ENCODE measurements at regions not wholly inside any gene's neighbourhood (a gene's known extent, or its start where the extent isn't known, plus 50 kb on each side); places are given as distances from the start of the nearest gene placed in this dataset.

DNA sequence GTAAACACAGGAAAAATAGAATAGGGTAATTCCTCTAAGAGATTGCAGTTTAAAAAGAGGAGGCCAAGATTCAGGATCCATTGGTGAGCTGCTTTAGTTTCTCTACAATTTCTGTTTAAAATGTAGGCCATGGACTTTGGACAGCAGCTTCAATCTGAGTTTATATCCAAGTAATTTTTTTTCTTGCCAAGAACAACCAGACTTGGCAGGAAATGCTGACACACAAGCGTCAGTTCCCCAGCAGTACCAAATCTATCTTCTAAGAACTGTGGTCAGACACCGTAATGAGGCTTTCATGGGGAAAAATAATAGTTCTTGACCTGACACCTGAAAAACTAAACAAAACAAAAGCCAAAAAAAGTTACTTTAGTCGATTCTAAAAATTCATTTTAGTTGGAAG lies 528.8 kb downstream of the CSNK1G3 start:
- intact Hi-C loops (cut with DNase I): no loop called here
- Histone ChIP-seq H3K9me3 (no peaks in the 10 kb centered on the region), H3K36me3 (no peaks in the 10 kb centered on the region), H3K4me1 (peaks cover 0 to 9% of the 10 kb centered on the region in 2 donors), H3K27me3 (no peaks in the 10 kb centered on the region), H3K4me3 (replicated peaks in 1 of 3) (no peak overlapping the region), H3K27ac (no peak overlapping the region)
- 11 to 41% methylated on average over 3 of the region's 3 CpGs for WGBS, 2 donors
- DNase-seq: no peak
- no peak for TF ChIP-seq POLR2A (IDR thresholded peaks at IDR 0.05)
- TF ChIP-seq, protein P1, sequence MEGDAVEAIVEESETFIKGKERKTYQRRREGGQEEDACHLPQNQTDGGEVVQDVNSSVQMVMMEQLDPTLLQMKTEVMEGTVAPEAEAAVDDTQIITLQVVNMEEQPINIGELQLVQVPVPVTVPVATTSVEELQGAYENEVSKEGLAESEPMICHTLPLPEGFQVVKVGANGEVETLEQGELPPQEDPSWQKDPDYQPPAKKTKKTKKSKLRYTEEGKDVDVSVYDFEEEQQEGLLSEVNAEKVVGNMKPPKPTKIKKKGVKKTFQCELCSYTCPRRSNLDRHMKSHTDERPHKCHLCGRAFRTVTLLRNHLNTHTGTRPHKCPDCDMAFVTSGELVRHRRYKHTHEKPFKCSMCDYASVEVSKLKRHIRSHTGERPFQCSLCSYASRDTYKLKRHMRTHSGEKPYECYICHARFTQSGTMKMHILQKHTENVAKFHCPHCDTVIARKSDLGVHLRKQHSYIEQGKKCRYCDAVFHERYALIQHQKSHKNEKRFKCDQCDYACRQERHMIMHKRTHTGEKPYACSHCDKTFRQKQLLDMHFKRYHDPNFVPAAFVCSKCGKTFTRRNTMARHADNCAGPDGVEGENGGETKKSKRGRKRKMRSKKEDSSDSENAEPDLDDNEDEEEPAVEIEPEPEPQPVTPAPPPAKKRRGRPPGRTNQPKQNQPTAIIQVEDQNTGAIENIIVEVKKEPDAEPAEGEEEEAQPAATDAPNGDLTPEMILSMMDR (IDR thresholded peaks at IDR 0.05): no peak

DNA sequence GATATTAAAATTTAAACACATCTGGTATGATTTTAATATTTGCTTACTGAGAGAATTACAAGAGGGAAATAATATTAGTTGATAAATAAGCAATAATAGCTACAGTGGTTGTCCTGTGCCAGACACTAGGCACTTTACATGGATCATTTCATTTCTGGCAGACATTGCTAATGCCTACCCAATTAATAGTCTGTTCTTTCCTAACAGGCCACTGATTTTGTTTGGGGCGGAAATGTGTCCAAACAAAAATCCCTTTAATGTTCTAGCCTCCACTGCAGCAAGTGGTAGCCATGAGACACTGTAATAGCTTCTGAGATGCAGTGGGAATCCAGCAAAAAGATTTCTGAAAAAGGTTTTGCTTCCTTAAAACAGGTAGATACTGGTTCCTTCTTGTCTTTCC lies 527.4 kb downstream of the CSNK1G3 start:
- DNase-seq: no peak
- no peak overlapping the region for H3K27ac ChIP-seq
- intact Hi-C loops (cut with DNase I): no loop called here
- H3K9me3 ChIP-seq: no peaks in the 10 kb centered on the region
- TF ChIP-seq, protein P1 (IDR thresholded peaks at IDR 0.05): no peak
- TF ChIP-seq POLR2A (IDR thresholded peaks at IDR 0.05): no peak
- peaks cover 0 to 9% of the 10 kb centered on the region in 2 donors for H3K4me1 ChIP-seq
- H3K4me3 ChIP-seq (replicated peaks in 1 of 3): no peak overlapping the region
- H3K36me3 ChIP-seq: no peaks in the 10 kb centered on the region
- H3K27me3 ChIP-seq: no peaks in the 10 kb centered on the region
- 96 to 100% methylated on average over 1 of the region's 1 CpG for WGBS, 2 donors

DNA sequence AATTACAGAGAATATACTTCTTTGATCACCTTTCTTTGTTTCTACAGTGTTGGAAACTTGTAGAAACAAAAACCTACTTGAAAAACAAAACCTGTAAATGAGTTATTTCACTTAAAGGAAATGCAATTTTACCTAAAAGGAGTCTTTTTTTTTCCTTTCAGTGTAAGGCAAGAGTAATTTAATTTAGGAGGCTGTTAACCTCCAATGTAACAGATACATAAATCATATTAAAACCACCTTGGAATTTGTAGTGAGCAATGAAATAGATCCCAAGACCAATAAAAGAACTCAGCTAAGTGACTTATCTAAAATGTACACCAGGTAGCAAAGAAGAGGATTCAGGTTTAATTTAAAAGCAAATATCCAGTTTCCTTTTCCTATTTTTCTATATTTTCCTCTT lies 524.8 kb downstream of the CSNK1G3 start:
- no peaks in the 10 kb centered on the region for H3K9me3 ChIP-seq
- no peak overlapping the region for H3K4me3 ChIP-seq (replicated peaks in 1 of 3)
- no peak for TF ChIP-seq POLR2A (IDR thresholded peaks at IDR 0.05)
- TF ChIP-seq, protein P1 (IDR thresholded peaks at IDR 0.05): no peak
- DNase-seq: no peak
- no peaks in the 10 kb centered on the region for H3K27me3 ChIP-seq
- H3K4me1 ChIP-seq: peaks cover 0 to 9% of the 10 kb centered on the region in 2 donors
- H3K27ac ChIP-seq: no peak overlapping the region
- no peaks in the 10 kb centered on the region for H3K36me3 ChIP-seq
- intact Hi-C loops (cut with DNase I): no loop called here

- Histone ChIP-seq H3K27me3 (no peaks in the 10 kb centered on the region), H3K9me3 (no peaks in the 10 kb centered on the region), H3K36me3 (no peaks in the 10 kb centered on the region), H3K4me1 (no peaks in the 10 kb centered on the region), H3K27ac (no peak overlapping the region), H3K4me3 (replicated peaks in 1 of 3) (no peak overlapping the region)
- TF ChIP-seq, protein P1 (IDR thresholded peaks at IDR 0.05): no peak
- no peak for TF ChIP-seq POLR2A (IDR thresholded peaks at IDR 0.05)
- intact Hi-C loops (cut with DNase I): no loop called here
- no peak for DNase-seq
- WGBS, 2 donors: 89 to 90% methylated on average over 6 of the region's 6 CpGs
These were observed 523.0 kb downstream of the CSNK1G3 start for GRCh38 chr5:124034963-124035362.

DNA sequence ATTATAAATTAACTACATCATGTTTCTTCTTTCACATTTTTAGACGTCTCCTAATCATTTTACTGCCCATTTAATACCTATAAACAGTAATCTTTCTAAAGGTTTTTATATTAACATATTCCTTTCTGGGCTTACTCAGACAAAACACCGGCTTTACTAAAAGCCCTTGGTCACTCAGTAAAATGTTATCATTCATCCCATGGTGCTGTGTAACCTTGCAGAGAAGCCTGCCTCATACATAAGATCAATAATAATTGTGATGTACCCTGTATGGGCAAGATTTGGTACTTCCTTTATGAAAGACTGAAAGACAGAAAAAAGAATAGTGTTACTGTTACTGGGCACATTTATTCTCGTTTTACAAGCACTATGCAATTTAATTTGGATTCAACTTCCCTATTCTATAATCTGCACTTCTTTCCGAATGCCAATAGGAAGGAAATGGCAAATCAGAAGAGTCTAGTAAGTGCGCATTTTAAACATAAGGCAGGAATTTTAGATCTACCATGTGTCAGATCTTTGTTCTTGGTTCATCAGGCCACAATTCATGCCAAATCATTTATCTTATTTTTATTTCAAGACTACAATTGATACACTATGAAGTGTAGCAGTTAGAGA lies 522.2 kb downstream of the CSNK1G3 start:
- no peak overlapping the region for H3K4me3 ChIP-seq (replicated peaks in 1 of 3)
- no peak for DNase-seq
- no peaks in the 10 kb centered on the region for H3K27me3 ChIP-seq
- no peaks in the 10 kb centered on the region for H3K9me3 ChIP-seq
- no peak overlapping the region for H3K27ac ChIP-seq
- H3K36me3 ChIP-seq: no peaks in the 10 kb centered on the region
- intact Hi-C loops (cut with DNase I): no loop called here
- TF ChIP-seq POLR2A (IDR thresholded peaks at IDR 0.05): no peak
- TF ChIP-seq, protein P1 (IDR thresholded peaks at IDR 0.05): no peak
- 77 to 79% methylated on average over 5 of the region's 5 CpGs for WGBS, 2 donors
- H3K4me1 ChIP-seq: no peaks in the 10 kb centered on the region

Data from thyroid gland (tissue), 4 donors.